ENCODE measurements at regions not wholly inside any gene's neighbourhood (a gene's known extent, or its start where the extent isn't known, plus 50 kb on each side); places are given as distances from the start of the nearest gene placed in this dataset.

- POLR2A ChIA-PET = no interaction called here
- no peak for DNase-seq (ENCODE audit: extremely low spot score)
- no peak for TF ChIP-seq CTCF (IDR thresholded peaks at IDR 0.05; ENCODE audit: control extremely low read depth, extremely low read depth, low read depth, missing control alignments)
- CTCF ChIA-PET = no interaction called here
Measured at GRCh38 chr16:6937641-6938040, 395.0 kb upstream of the RBFOX1 start.

GRCh38 chr16:6932871-6933385, 399.7 kb upstream of the RBFOX1 start:
- POLR2A ChIA-PET = no interaction called here
- DNase-seq (ENCODE audit: extremely low spot score) = no peak
- TF ChIP-seq CTCF (IDR thresholded peaks at IDR 0.05; ENCODE audit: control extremely low read depth, extremely low read depth, low read depth, missing control alignments) = no peak
- CTCF ChIA-PET = no interaction called here

- TF ChIP-seq CTCF (IDR thresholded peaks at IDR 0.05; ENCODE audit: control extremely low read depth, extremely low read depth, low read depth, missing control alignments) = no peak
- POLR2A ChIA-PET = no interaction called here
- no peak for DNase-seq (ENCODE audit: extremely low spot score)
- CTCF ChIA-PET = no interaction called here
Measured at GRCh38 chr16:6929868-6930267, 402.8 kb upstream of the RBFOX1 start.

- no peak for DNase-seq (ENCODE audit: extremely low spot score)
- POLR2A ChIA-PET = no interaction called here
- no peak for TF ChIP-seq CTCF (IDR thresholded peaks at IDR 0.05; ENCODE audit: control extremely low read depth, extremely low read depth, low read depth, missing control alignments)
- CTCF ChIA-PET = no interaction called here
Measured at GRCh38 chr16:6926762-6927161, 405.9 kb upstream of the RBFOX1 start.

GRCh38 chr16:6926341-6926740, 406.3 kb upstream of the RBFOX1 start:
- CTCF ChIA-PET = no interaction called here
- POLR2A ChIA-PET = no interaction called here
- no peak for DNase-seq (ENCODE audit: extremely low spot score)
- TF ChIP-seq CTCF (IDR thresholded peaks at IDR 0.05; ENCODE audit: control extremely low read depth, extremely low read depth, low read depth, missing control alignments) = no peak

- POLR2A ChIA-PET = no interaction called here
- CTCF ChIA-PET = no interaction called here
- no peak for TF ChIP-seq CTCF (IDR thresholded peaks at IDR 0.05; ENCODE audit: control extremely low read depth, extremely low read depth, low read depth, missing control alignments)
- no peak for DNase-seq (ENCODE audit: extremely low spot score)
Measured at GRCh38 chr16:6918646-6919045, 414.0 kb upstream of the RBFOX1 start.

GRCh38 chr16:6916946-6917345, 415.7 kb upstream of the RBFOX1 start:
- CTCF ChIA-PET = no interaction called here
- POLR2A ChIA-PET = no interaction called here
- no peak for DNase-seq (ENCODE audit: extremely low spot score)
- TF ChIP-seq CTCF (IDR thresholded peaks at IDR 0.05; ENCODE audit: control extremely low read depth, extremely low read depth, low read depth, missing control alignments) = no peak
